ENCODE measurements at regions not wholly inside any gene's neighbourhood (a gene's known extent, or its start where the extent isn't known, plus 50 kb on each side); places are given as distances from the start of the nearest gene placed in this dataset.

GRCh38 chr2:36177282-36177681 is 178.3 kb upstream of the CRIM1 start:
- ChIA-PET CTCF (no interaction called here), POLR2A (no interaction called here)
- H3K27ac ChIP-seq (ENCODE audit: extremely low read depth, low read depth, low read length) = no peak overlapping the region
- no peaks in the 10 kb centered on the region for H3K9me3 ChIP-seq (ENCODE audit: control insufficient read depth, insufficient read depth, low read depth, low read length)
- H3K4me3 ChIP-seq (ENCODE audit: low read depth, low read length) = no peak overlapping the region
- no peaks in the 10 kb centered on the region for H3K4me1 ChIP-seq (ENCODE audit: control insufficient read depth, insufficient read depth, low read length)
- TF ChIP-seq ZNF362 (tag by site-specific recombination; IDR thresholded peaks at IDR 0.05) (no peak), ATF2 (tag by site-specific recombination; IDR thresholded peaks at IDR 0.05; ENCODE audit: low read depth) (0 out of 2 replicates have a peak, but pooled peaks have one; percentile 22)
- no peaks in the 10 kb centered on the region for H3K36me3 ChIP-seq (ENCODE audit: control insufficient read depth in 2 of 2, insufficient read depth in 1 of 2, low read length in 2 of 2)

GRCh38 chr2:36174920-36175319 is 180.7 kb upstream of the CRIM1 start:
- no peak for TF ChIP-seq ZFP69B (tag by site-specific recombination; IDR thresholded peaks at IDR 0.05)
- TF ChIP-seq EGR2 (tag by site-specific recombination; IDR thresholded peaks at IDR 0.05; ENCODE audit: low read depth) = no peak
- no peak for TF ChIP-seq ZSCAN18 (tag by site-specific recombination; IDR thresholded peaks at IDR 0.05)
- TF ChIP-seq YY1 (tag by site-specific recombination; IDR thresholded peaks at IDR 0.05) = no peak
- no peak for TF ChIP-seq BCL11A (tag by site-specific recombination; IDR thresholded peaks at IDR 0.05; ENCODE audit: low read depth)
- TF ChIP-seq ZNF600 (tag by site-specific recombination; IDR thresholded peaks at IDR 0.05) = no peak
- Histone ChIP-seq H3K36me3 (ENCODE audit: control insufficient read depth in 2 of 2, insufficient read depth in 1 of 2, low read length in 2 of 2) (no peaks in the 10 kb centered on the region), H3K9me3 (ENCODE audit: control insufficient read depth, insufficient read depth, low read depth, low read length) (no peaks in the 10 kb centered on the region), H3K27ac (ENCODE audit: extremely low read depth, low read depth, low read length) (no peak overlapping the region), H3K4me1 (ENCODE audit: control insufficient read depth, insufficient read depth, low read length) (no peaks in the 10 kb centered on the region), H3K4me3 (ENCODE audit: low read depth, low read length) (no peak overlapping the region)
- CTCF ChIA-PET = no interaction called here
- POLR2A ChIA-PET = no interaction called here

- Histone ChIP-seq H3K4me3 (ENCODE audit: low read depth, low read length) (no peak overlapping the region), H3K4me1 (ENCODE audit: control insufficient read depth, insufficient read depth, low read length) (no peaks in the 10 kb centered on the region), H3K36me3 (ENCODE audit: control insufficient read depth in 2 of 2, insufficient read depth in 1 of 2, low read length in 2 of 2) (no peaks in the 10 kb centered on the region), H3K9me3 (ENCODE audit: control insufficient read depth, insufficient read depth, low read depth, low read length) (no peaks in the 10 kb centered on the region), H3K27ac (ENCODE audit: extremely low read depth, low read depth, low read length) (no peak overlapping the region)
- POLR2A ChIA-PET = interaction anchor here (0.7 kb wide), 1 partner anchor 183 kb away, joined by 3 read pairs; no protein-coding TSS in a partner anchor
- CTCF ChIA-PET = interaction anchor here (0.5 kb wide), 2 partner anchors 601 to 639 kb away, joined by 3 read pairs; no protein-coding TSS in a partner anchor
- TF ChIP-seq ZNF768 (tag by site-specific recombination; IDR thresholded peaks at IDR 0.05) (no peak), ZBTB48 (tag by site-specific recombination; IDR thresholded peaks at IDR 0.05) (no peak), ZNF133 (tag by site-specific recombination; IDR thresholded peaks at IDR 0.05) (no peak), ZNF302 (tag by site-specific recombination; IDR thresholded peaks at IDR 0.05; ENCODE audit: low read depth) (no peak), ZNF175 (tag by site-specific recombination; IDR thresholded peaks at IDR 0.05) (no peak), GLIS1 (tag by site-specific recombination; IDR thresholded peaks at IDR 0.05) (no peak), ZNF560 (tag by site-specific recombination; IDR thresholded peaks at IDR 0.05; ENCODE audit: borderline replicate concordance) (no peak), SALL2 (tag by site-specific recombination; IDR thresholded peaks at IDR 0.05; ENCODE audit: borderline replicate concordance) (no peak), FEZF1 (tag by site-specific recombination; IDR thresholded peaks at IDR 0.05) (no peak), ZNF10 (tag by site-specific recombination; IDR thresholded peaks at IDR 0.05) (no peak), ZNF280C (tag by site-specific recombination; IDR thresholded peaks at IDR 0.05) (no peak), ZNF23 (tag by site-specific recombination; IDR thresholded peaks at IDR 0.05; ENCODE audit: borderline replicate concordance) (no peak), ZNF501 (tag by site-specific recombination; IDR thresholded peaks at IDR 0.05) (no peak), ELK4 (IDR thresholded peaks at IDR 0.05; ENCODE audit: borderline replicate concordance, low read depth, low read length) (no peak), ZNF19 (tag by site-specific recombination; IDR thresholded peaks at IDR 0.05; ENCODE audit: low read depth) (no peak), ZNF394 (tag by site-specific recombination; IDR thresholded peaks at IDR 0.05; ENCODE audit: borderline replicate concordance) (no peak), ZNF221 (tag by site-specific recombination; IDR thresholded peaks at IDR 0.05; ENCODE audit: borderline replicate concordance) (no peak)
These were observed 181.7 kb upstream of the CRIM1 start for GRCh38 chr2:36173760-36174404.

All from HEK293 (cell line).